Middle frontal gyrus (tissue), 1 donor: ENCODE measurements at regions not wholly inside any gene's neighbourhood (a gene's known extent, or its start where the extent isn't known, plus 50 kb on each side); places are given as distances from the start of the nearest gene placed in this dataset.

Source experiments
- DNase-seq: peaks from one replicate; pipeline ENCODE4 v3.0.0-alpha.2; 2015; ENCODE audit warnings: low spot score; ENCODE audit errors: extremely low spot score

DNA sequence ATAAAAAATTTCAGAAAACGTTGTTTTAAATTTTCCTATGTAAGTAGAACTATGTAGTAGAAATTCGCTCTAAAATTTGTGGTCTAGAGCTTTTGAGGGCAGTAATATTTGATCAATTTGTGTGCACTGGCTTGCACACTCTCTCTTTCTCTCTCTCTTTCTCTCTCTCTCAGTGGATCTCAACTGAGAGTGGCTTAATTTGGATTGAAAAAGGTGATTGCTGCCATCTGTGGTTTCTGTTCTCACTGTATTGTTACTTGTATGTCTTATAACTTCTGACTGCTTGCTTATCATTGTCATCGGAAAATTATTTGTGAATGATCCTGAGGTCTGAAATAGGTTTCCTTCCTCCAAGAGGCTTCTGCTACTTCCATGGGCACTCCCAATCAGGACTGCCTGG is 368.2 kb downstream of the KCTD16 start:
- DNase-seq, result no peak
